Upper lobe of right lung (tissue), 1 donor: ENCODE measurements at regions not wholly inside any gene's neighbourhood (a gene's known extent, or its start where the extent isn't known, plus 50 kb on each side); places are given as distances from the start of the nearest gene placed in this dataset.

Source experiments
- ATAC-seq: fragments of 200-7000 bp; cut with Tn5 transposase; one replicate; pipeline ENCODE4 v1.9.1; 2020; ENCODE audit warnings: mild to moderate bottlenecking, moderate library complexity
- DNase-seq: peaks from one replicate; pipeline ENCODE4 v3.0.0-alpha.2; 2020
- H3K27ac ChIP-seq: fragments of 200-600 bp; one replicate; pipeline ENCODE4 v1.8.0; 2022
- H3K27me3 ChIP-seq: fragments of 200-600 bp; one replicate; pipeline ENCODE4 v1.8.0; 2022; ENCODE audit warnings: mild to moderate bottlenecking
- H3K36me3 ChIP-seq: fragments of 200-600 bp; one replicate; pipeline ENCODE4 v1.8.0; 2022
- H3K4me1 ChIP-seq: fragments of 200-600 bp; one replicate; pipeline ENCODE4 v1.8.0; 2022
- H3K4me3 ChIP-seq: fragments of 200-600 bp; one replicate; pipeline ENCODE4 v1.8.0; 2022; ENCODE audit warnings: mild to moderate bottlenecking
- H3K9me3 ChIP-seq: fragments of 200-600 bp; one replicate; pipeline ENCODE4 v1.8.0; 2022
- CTCF ChIP-seq: fragments of 200-600 bp; IDR thresholded peaks from one replicate; pipeline ENCODE4 v1.8.0; 2022; ENCODE audit warnings: antibody characterized with exemption
- intact Hi-C: fragments of 100-400 bp; cut with DNase I; formaldehyde crosslinking; loops from one replicate; pipeline ENCODE4 v1.11.0; 2022
- donor health status: DM: no; HTN: yes; CAD: no; lungs with severe emphysema.

DNA sequence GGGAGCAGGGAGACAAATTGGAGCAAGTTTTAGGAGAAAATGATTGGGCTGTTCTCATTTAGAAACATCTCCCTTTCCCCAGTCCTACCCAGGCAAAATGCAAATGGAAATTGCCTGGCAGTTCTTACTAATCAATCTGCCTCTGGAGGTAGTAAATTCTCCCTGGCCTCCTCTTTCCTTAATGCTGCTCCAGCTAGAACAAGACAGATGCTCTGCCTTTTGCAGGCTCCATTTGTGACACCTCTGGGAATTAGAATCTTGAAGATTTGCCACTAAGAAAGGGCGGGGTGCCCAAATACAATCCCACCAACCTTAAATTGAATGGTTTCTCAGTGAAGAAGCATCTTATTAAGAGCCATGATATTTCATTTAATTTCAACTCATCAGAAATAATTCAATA, 377.7 kb upstream of the CDH11 start:
- H3K4me3 ChIP-seq, result no peak overlapping the region
- intact Hi-C loops, result no loop called here
- no peak for TF ChIP-seq CTCF
- H3K4me1 ChIP-seq, result no peaks in the 10 kb centered on the region
- ATAC-seq, result no peak
- H3K27me3 ChIP-seq, result no peaks in the 10 kb centered on the region
- no peaks in the 10 kb centered on the region for H3K9me3 ChIP-seq
- no peaks in the 10 kb centered on the region for H3K36me3 ChIP-seq
- no peak overlapping the region for H3K27ac ChIP-seq
- no peak for DNase-seq

- ATAC-seq, result no peak
- TF ChIP-seq CTCF, result no peak
Measured at GRCh38 chr16:65497571-65497970, 375.7 kb upstream of the CDH11 start.

GRCh38 chr16:65495106-65495505, 373.2 kb upstream of the CDH11 start:
- no peak overlapping the region for H3K27ac ChIP-seq
- no peaks in the 10 kb centered on the region for H3K27me3 ChIP-seq
- ATAC-seq (no peak), DNase-seq (no peak)
- H3K4me1 ChIP-seq, result no peaks in the 10 kb centered on the region
- H3K9me3 ChIP-seq, result no peaks in the 10 kb centered on the region
- intact Hi-C loops, result no loop called here
- no peak overlapping the region for H3K4me3 ChIP-seq
- H3K36me3 ChIP-seq, result no peaks in the 10 kb centered on the region
- TF ChIP-seq CTCF, result no peak

More at GRCh38 chr16:65497571-65497970, 375.7 kb upstream of the CDH11 start:
- Histone ChIP-seq H3K27me3 (no peaks in the 10 kb centered on the region), H3K36me3 (no peaks in the 10 kb centered on the region), H3K4me1 (no peaks in the 10 kb centered on the region), H3K4me3 (no peak overlapping the region), H3K27ac (no peak overlapping the region), H3K9me3 (no peaks in the 10 kb centered on the region)
- no peak for DNase-seq
- intact Hi-C loops, result no loop called here

DNA sequence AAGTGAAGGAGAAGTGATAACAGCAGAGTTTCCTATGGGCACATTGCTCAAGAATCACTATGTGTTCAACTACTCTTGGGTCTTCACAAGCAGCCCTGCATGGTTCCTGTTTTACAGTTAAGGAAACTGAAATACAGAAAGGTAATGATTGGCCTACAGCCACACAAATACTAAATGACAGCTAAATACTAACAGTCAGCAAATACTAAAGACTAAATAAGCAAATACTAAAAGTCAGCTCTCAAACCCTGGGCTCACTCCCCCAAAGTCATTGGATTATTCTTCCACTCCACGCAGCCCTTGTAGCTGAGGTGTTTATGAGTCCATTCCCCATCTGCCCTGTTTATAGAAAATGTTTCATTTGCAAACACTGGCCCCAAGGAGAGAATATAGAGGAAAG, 372.7 kb upstream of the CDH11 start:
- intact Hi-C loops, result no loop called here
- no peaks in the 10 kb centered on the region for H3K4me1 ChIP-seq
- no peaks in the 10 kb centered on the region for H3K36me3 ChIP-seq
- TF ChIP-seq CTCF, result no peak
- DNase-seq, result no peak
- H3K9me3 ChIP-seq, result no peaks in the 10 kb centered on the region
- H3K27me3 ChIP-seq, result no peaks in the 10 kb centered on the region
- H3K27ac ChIP-seq, result no peak overlapping the region
- no peak for ATAC-seq
- no peak overlapping the region for H3K4me3 ChIP-seq

DNA sequence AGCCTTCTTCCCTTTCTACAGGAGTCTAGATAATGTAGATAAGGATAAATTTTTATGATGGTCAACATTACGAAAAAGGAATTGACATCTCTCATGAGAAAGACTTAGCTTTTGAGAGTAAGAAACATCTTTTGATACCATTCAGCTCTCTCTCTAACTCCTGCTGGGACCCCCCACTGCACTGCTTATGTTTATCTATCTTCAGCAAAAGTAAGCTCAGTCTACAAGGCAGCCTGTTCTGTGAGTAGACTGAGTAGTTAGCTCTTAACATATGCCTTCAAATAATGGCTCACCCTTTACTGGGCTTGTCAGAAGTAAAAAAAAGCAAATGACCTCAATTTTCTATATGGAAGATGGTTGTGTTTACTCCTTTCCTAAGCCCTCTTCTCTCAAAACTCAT, 372.2 kb upstream of the CDH11 start:
- Histone ChIP-seq H3K4me3 (no peak overlapping the region), H3K36me3 (no peaks in the 10 kb centered on the region), H3K27ac (no peak overlapping the region), H3K9me3 (no peaks in the 10 kb centered on the region), H3K4me1 (no peaks in the 10 kb centered on the region), H3K27me3 (no peaks in the 10 kb centered on the region)
- no peak for TF ChIP-seq CTCF
- intact Hi-C loops, result no loop called here
- ATAC-seq (no peak), DNase-seq (no peak)

DNA sequence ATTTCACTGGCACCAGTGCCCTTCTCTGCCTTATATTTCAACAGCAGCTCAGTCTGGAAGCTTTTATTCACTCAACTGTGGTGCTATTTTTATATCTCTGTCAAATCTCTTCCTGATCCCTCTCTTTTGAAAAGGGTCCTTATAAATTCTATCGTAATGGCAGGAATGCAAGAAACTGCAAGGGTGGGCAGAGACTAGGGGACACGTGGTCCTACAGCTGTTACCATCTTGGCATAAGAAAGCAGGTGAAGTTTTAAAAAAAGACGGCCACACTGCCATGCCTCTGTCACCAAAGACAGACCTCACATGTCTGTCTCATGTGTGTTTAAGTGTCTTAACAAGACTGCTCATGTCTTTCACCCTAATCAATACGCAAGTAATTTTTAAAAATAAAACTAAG, 368.4 kb upstream of the CDH11 start:
- Histone ChIP-seq H3K9me3 (no peaks in the 10 kb centered on the region), H3K4me1 (no peaks in the 10 kb centered on the region), H3K27ac (no peak overlapping the region), H3K27me3 (no peaks in the 10 kb centered on the region), H3K36me3 (no peaks in the 10 kb centered on the region), H3K4me3 (no peak overlapping the region)
- DNase-seq (no peak), ATAC-seq (no peak)
- TF ChIP-seq CTCF, result no peak
- intact Hi-C loops, result no loop called here
